ENCODE measurements at regions not wholly inside any gene's neighbourhood (a gene's known extent, or its start where the extent isn't known, plus 50 kb on each side); places are given as distances from the start of the nearest gene placed in this dataset.

DNA sequence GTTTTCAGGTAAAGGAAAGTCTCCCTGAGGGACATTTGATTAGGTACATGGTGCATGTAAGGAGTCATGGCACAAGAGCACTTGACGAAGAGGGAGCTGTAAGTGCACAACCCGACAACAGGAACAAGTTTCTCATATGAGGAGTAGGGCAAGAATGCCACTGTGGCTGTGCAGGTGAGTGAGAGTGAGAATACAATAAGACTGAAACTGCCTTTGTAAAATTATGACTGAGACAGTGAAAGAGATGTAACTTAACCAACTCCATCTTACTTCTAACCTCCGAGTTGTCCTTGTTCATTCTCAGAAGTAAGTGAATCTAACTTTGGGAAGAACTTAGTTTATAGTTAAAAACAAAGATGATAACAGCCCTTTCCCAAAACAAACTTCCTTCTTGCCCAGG, 1025.8 kb upstream of the CNTNAP5 start:
- no peak for TF ChIP-seq EZH2 (IDR thresholded peaks at IDR 0.05)
- TF ChIP-seq, protein P1, sequence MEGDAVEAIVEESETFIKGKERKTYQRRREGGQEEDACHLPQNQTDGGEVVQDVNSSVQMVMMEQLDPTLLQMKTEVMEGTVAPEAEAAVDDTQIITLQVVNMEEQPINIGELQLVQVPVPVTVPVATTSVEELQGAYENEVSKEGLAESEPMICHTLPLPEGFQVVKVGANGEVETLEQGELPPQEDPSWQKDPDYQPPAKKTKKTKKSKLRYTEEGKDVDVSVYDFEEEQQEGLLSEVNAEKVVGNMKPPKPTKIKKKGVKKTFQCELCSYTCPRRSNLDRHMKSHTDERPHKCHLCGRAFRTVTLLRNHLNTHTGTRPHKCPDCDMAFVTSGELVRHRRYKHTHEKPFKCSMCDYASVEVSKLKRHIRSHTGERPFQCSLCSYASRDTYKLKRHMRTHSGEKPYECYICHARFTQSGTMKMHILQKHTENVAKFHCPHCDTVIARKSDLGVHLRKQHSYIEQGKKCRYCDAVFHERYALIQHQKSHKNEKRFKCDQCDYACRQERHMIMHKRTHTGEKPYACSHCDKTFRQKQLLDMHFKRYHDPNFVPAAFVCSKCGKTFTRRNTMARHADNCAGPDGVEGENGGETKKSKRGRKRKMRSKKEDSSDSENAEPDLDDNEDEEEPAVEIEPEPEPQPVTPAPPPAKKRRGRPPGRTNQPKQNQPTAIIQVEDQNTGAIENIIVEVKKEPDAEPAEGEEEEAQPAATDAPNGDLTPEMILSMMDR (IDR thresholded peaks at IDR 0.05), result no peak

Data from neural progenitor cell (in vitro differentiated cells).